GM23338 (cell line): ENCODE measurements at regions not wholly inside any gene's neighbourhood (a gene's known extent, or its start where the extent isn't known, plus 50 kb on each side); places are given as distances from the start of the nearest gene placed in this dataset.

Experiments used
- CREB1 ChIP-seq: fragments of 250-450 bp; sonication (Bioruptor Pico); IDR thresholded peaks from 2 replicates; pipeline ENCODE4 v1.5.0; 2020; ENCODE audit warnings: low read depth, mild to moderate bottlenecking, moderate library complexity
- EZH2 ChIP-seq: fragments of 200-600 bp; sonication (generic); IDR thresholded peaks from one replicate; pipeline ENCODE4 v1.8.0; 2017; ENCODE audit warnings: antibody characterized with exemption, mild to moderate bottlenecking, low read depth; ENCODE audit not compliant: unreplicated experiment
- EZH2phosphoT487 ChIP-seq: fragments of 200-600 bp; sonication (generic); IDR thresholded peaks from one replicate; pipeline ENCODE4 v1.8.1; 2018; ENCODE audit warnings: antibody characterized with exemption; ENCODE audit not compliant: unreplicated experiment
- JUNB ChIP-seq: IDR thresholded peaks from one replicate; pipeline ENCODE4 v1.6.1; 2016; ENCODE audit warnings: antibody characterized with exemption; ENCODE audit not compliant: unreplicated experiment
- ZNF114 ChIP-seq: fragments of 250-450 bp; sonication (Bioruptor Pico); IDR thresholded peaks from 2 replicates; pipeline ENCODE4 v1.5.0; 2020; ENCODE audit warnings: mild to moderate bottlenecking, moderate library complexity
- TF ChIP-seq, protein P1 (sequence below), 2 experiments: fragments of 200-600 bp in 1 of 2; sonication (generic) in 1 of 2; conservative IDR thresholded peaks; 2 replicates each; pipeline versions ENCODE4 v1.5.1 to v1.6.1; 2016 to 2017; ENCODE audit warnings: antibody characterized with exemption in 2 of 2, low read depth in 2 of 2, mild to moderate bottlenecking in 2 of 2, moderate library complexity in 1 of 2
- TF ChIP-seq, protein P2 (sequence below): IDR thresholded peaks from one replicate; pipeline ENCODE4 v1.6.1; 2018; ENCODE audit warnings: antibody characterized with exemption; ENCODE audit not compliant: unreplicated experiment

- TF ChIP-seq, protein P1, sequence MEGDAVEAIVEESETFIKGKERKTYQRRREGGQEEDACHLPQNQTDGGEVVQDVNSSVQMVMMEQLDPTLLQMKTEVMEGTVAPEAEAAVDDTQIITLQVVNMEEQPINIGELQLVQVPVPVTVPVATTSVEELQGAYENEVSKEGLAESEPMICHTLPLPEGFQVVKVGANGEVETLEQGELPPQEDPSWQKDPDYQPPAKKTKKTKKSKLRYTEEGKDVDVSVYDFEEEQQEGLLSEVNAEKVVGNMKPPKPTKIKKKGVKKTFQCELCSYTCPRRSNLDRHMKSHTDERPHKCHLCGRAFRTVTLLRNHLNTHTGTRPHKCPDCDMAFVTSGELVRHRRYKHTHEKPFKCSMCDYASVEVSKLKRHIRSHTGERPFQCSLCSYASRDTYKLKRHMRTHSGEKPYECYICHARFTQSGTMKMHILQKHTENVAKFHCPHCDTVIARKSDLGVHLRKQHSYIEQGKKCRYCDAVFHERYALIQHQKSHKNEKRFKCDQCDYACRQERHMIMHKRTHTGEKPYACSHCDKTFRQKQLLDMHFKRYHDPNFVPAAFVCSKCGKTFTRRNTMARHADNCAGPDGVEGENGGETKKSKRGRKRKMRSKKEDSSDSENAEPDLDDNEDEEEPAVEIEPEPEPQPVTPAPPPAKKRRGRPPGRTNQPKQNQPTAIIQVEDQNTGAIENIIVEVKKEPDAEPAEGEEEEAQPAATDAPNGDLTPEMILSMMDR (conservative IDR thresholded peaks at IDR 0.05; ENCODE audit: low read depth in 2 of 2) = peak; percentile 91 to 98
- TF ChIP-seq ZNF114 (CRISPR knock-in tag) (no peak), CREB1 (CRISPR knock-in tag) (no peak), JUNB (no peak), EZH2phosphoT487 (no peak), EZH2 (no peak)
- TF ChIP-seq, protein P2, sequence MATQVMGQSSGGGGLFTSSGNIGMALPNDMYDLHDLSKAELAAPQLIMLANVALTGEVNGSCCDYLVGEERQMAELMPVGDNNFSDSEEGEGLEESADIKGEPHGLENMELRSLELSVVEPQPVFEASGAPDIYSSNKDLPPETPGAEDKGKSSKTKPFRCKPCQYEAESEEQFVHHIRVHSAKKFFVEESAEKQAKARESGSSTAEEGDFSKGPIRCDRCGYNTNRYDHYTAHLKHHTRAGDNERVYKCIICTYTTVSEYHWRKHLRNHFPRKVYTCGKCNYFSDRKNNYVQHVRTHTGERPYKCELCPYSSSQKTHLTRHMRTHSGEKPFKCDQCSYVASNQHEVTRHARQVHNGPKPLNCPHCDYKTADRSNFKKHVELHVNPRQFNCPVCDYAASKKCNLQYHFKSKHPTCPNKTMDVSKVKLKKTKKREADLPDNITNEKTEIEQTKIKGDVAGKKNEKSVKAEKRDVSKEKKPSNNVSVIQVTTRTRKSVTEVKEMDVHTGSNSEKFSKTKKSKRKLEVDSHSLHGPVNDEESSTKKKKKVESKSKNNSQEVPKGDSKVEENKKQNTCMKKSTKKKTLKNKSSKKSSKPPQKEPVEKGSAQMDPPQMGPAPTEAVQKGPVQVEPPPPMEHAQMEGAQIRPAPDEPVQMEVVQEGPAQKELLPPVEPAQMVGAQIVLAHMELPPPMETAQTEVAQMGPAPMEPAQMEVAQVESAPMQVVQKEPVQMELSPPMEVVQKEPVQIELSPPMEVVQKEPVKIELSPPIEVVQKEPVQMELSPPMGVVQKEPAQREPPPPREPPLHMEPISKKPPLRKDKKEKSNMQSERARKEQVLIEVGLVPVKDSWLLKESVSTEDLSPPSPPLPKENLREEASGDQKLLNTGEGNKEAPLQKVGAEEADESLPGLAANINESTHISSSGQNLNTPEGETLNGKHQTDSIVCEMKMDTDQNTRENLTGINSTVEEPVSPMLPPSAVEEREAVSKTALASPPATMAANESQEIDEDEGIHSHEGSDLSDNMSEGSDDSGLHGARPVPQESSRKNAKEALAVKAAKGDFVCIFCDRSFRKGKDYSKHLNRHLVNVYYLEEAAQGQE = no peak
Measured at GRCh38 chr18:42298759-42299675, 344.0 kb downstream of the PIK3C3 start.
